NCI-H526 treated with DMSO at 0.1 percent for 48 hours (cell line): ENCODE measurements at regions not wholly inside any gene's neighbourhood (a gene's known extent, or its start where the extent isn't known, plus 50 kb on each side); places are given as distances from the start of the nearest gene placed in this dataset.

Experiments
- DNase-seq: peaks from one replicate; lab custom pipeline; 2025; lab: John Stamatoyannopoulos, UW

DNA sequence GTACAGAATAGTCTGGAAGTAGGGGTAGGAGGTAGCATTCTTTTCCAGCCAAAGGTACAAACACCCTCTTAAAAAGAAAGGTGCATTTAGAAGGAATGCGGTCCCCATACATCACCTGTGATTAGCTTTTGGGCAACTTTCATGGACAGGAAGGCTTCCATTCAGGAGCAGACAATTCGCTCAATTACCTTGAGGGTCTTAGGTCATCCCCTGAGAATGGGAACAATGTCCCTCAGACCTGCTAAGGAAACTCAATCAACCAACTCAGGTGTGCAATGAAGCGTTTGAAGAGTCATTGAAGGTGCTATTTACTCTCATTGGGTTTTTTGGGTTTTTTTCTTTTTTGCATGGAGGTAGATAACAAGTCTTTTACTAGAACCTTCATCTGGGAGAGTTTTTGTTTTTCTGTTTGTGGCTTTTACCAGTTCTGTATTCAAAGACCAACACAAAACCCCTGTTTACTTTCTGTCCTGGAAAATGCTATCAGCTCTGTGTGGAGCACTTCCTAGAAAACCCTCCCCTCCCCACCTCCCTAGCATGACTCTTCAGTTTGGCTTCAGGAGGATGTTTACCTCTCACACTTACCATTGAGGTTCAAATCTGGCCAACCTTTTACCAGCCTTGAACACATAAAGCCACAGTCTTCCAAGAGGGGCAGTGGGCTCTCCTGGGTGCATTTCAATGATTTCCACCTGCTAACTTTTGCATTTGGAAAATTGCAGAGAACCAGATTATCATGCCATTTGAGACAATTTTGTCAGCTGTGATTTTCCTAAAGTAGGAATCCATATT is 271.2 kb upstream of the PRDM1 start:
- no peak for DNase-seq

DNA sequence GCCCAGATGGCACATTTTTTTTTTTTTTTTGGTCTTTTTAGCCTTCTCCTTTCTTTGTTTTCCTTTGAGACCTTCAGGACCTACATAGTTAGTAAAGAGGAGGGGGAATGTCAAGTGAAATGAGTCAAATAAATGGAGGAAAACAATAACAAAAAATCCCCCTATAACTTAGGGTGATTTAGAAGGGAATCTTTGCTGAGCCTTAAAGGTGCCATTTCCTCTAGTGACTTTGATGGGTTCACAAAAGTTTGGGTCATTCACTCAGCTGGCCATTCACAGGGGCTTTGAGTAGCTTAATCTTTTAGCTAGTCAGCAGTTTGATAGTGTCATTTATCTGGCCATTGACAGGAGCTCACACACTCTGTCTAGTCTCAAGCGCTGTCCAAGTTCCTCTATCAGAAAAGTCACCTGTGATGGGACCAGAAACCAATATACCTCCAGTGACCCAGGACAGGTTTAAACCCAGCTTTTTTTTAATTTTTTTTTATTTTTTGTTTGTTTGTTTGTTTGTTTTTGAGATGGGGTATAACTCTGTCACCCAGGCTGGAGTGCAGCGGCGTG is 275.1 kb upstream of the PRDM1 start:
- DNase-seq = no peak

- no peak for DNase-seq
These were observed 275.8 kb upstream of the PRDM1 start for GRCh38 chr6:105810105-105810921.

GRCh38 chr6:105808571-105808970 is 277.6 kb upstream of the PRDM1 start:
- no peak for DNase-seq

- no peak for DNase-seq
These were observed 278.2 kb upstream of the PRDM1 start for GRCh38 chr6:105807905-105808304.

DNA sequence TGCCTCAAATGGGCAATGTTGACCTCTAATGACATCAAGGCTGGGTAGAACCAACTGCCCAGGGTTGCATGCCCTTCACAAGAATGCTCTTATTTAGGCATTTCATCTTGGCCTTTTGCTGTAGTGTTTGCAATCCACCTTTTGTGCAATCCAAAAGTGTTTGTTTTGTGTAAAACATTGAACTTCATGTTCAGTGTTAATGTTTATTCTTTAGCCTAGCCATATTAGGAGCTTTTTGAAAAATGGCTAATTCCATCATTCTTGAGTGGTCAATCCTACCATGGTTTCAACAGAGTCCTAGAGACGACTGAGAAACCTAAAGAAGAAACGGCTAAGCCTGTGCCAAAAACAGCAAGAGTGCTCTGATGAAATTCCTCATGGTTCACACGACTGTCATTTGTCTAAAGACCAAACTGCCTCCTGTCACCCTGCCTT is 279.6 kb upstream of the PRDM1 start:
- DNase-seq = no peak

DNA sequence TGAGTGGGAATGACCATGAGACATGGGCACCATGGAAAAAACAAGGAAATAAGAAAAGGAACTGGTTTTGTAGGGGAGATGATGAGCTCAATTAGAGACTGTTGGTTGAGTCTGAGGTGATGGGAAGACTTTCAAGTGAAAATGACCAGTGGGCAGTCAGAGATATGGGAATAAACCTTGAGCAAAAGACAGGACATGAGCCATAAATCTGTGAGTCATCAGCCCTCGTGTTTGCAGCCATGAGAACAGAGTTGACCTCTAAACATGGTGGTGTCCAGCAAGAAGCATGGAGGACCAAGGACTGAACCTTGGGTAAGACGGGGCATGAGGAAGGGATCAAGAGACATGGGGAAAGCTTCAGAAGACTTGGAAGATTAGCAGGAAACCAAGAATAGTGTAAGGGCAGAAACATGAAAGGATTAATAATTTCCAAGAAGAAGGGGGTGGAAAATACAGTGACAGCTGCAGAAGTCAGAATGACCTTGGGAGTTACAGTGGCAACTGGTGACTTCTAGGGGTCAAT is 280.6 kb upstream of the PRDM1 start:
- no peak for DNase-seq

- no peak for DNase-seq
These were observed 281.7 kb upstream of the PRDM1 start for GRCh38 chr6:105804424-105804823.

GRCh38 chr6:105804000-105804399 is 282.1 kb upstream of the PRDM1 start:
- DNase-seq = no peak

DNA sequence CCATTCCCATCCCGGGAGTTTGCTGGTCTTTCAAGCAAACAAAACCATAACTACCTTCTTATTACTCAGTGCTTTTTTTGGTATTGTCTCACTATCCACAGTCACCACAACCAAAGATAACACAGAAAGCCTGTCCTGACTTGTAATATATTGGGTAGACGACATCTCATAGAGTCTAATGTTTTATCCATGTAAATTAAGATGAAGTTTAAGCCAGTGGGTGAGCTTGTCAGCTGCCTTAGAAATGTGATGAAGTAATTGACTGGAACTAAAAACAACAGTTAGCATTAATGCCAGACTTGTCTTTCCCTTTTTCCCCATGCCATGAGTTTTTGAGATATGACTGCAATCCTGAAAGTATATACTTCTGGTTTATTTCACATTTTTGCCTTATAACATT is 282.7 kb upstream of the PRDM1 start:
- DNase-seq = no peak

DNA sequence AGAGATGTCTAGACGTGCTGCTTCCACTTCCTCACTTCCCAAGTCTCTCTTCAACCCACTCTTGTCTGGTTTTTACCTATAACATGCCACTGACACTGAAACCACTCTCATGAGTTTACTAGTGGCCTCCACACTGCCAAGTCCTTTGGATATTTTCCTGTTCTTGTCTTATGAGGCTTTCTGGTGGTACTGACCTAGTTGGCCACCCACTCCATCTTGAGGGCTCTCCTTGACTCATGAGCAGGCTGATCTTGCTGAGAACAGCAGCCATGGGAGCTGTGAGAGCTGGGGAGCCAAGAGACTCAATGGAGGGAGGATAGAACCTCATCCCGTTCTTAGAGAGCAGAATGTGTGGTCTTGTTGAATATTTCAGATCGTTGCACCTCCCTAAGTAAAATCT is 283.4 kb upstream of the PRDM1 start:
- DNase-seq = no peak

DNA sequence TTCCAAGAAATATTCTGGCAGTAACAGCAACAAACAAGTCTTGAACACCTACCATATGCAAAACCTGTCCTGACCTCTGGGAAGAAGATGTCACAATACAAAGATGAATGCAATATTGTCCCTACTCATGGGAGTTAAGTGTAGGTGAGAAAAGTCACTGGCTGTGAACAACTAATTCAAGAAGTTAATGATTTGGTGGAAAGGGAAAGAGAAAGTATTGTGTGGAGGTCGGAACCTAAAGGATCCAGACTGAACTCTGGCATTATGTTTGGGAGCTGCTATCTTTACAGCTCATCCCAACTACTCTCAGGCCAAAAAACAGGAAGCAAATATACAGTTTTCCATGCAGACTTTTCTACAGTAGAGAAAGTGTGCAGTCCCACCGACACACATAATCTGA is 285.3 kb upstream of the PRDM1 start:
- DNase-seq = no peak

GRCh38 chr6:105800398-105800797 is 285.7 kb upstream of the PRDM1 start:
- DNase-seq = no peak

DNA sequence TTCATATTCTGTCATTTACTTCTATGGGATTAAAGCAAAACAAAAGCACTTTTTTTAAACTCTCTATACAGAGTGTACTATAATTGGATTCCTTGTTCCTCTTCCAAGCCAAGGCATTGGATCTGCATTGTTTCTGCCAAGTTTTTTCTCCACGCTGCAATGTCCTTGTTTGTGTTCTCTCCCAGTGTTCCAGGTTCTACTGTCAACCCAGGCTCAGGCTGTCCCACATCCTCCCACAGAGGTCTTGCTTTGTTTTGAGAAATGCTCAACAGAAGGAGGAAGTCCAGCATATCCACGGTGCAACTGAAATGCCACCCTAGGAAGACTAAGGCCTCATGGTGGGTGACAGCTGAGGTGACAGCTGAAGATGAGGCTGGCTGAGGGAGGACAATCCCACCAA is 287.1 kb upstream of the PRDM1 start:
- no peak for DNase-seq

- DNase-seq = no peak
These were observed 288.1 kb upstream of the PRDM1 start for GRCh38 chr6:105797983-105798453.

DNA sequence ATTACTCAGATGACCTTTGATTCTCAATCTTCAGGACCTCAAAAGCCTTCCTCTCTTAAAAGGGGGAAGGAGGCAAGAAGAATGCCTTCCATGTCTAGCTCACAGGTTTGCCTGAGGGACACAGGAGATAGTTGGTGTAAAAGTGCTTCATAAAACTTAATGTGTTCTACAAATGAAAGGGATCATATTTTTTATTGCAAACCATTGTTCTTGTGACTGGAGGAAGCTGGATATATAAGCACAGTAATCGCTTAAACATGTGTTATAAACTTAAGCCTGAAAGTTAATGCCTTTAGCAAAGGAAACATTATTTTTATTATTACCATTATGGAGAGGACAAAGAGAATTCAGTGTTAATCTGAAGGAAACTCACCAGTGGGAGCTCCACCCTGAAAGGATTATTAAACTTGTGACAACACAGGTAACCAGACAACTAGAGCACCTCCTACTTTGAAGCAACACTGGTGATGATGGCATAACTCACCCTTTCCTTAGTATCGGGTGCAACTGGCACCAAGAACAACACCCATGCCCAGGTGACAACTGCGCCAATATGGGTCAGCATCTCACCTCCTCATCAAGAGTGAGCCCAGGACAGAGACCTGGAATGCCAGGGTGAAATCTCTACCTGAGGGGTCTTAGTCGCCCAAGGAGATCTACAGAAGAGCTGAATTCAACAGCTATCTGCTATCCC is 288.7 kb upstream of the PRDM1 start:
- DNase-seq = no peak

DNA sequence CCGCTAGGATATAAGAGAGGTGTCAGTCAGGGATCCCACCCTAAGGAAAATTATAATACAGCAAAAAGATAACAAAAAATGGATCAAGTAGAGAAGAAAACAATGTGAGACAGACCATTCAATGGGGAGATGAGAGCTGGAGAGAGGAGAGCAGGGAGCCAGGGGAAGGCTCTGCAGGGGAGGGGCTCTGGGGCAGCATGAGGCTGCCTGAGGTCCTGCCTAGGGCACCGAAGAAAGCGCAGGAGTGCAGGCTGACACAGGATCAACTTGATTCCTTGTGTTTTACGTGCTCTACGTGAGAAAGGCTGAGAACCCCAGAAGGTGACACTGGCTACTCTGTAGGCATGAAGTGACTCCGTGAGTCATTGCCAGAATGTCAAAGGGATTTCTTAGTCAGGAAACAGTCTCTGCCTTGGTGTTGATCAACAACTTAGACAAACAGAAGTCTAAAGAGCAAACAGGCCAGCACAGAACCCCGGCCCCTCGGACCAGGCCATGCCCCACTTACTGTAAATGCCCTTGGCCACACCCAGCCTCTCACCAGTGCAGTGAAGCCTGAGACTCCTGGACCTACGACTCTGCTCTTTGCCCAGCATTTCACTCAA is 290.1 kb upstream of the PRDM1 start:
- DNase-seq = no peak

GRCh38 chr6:105795366-105795765 is 290.8 kb upstream of the PRDM1 start:
- no peak for DNase-seq

GRCh38 chr6:105794870-105795269 is 291.3 kb upstream of the PRDM1 start:
- DNase-seq = no peak

DNA sequence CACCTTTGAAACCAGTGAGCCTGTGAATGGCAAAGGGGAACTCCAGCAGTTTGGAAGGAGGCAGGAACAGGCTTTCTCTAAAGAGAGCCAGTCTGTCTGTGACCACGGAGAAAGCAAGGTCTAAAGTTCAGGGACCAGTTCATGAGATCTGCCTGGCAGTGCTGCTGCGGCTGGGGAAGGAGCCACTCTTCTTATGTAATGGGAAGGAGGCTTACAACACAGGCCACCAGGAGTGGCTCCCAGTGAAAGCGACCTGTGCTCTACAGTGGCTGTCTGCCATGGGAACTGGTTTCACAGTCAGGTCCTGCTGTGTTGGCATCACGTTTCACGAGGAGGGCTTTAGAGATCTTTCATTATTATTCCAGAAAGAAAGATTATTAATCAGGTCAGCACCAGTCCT is 291.9 kb upstream of the PRDM1 start:
- no peak for DNase-seq

GRCh38 chr6:105793130-105793529 is 293.0 kb upstream of the PRDM1 start:
- DNase-seq = no peak
